HEK293 (cell line): ENCODE measurements at regions not wholly inside any gene's neighbourhood (a gene's known extent, or its start where the extent isn't known, plus 50 kb on each side); places are given as distances from the start of the nearest gene placed in this dataset.

Experiments used
- CTCF ChIP-seq: fragments of 450-650 bp; formaldehyde crosslinking; IDR thresholded peaks from 2 replicates; pipeline ENCODE4 v1.5.1; 2016; ENCODE audit warnings: missing biosample characterization, missing genetic modification characterization
- REST ChIP-seq: fragments of 450-650 bp; formaldehyde crosslinking; IDR thresholded peaks from 2 replicates; pipeline ENCODE4 v1.5.1; 2016; ENCODE audit warnings: missing biosample characterization, missing genetic modification characterization
- ZBTB21 ChIP-seq: fragments of 450-650 bp; formaldehyde crosslinking; IDR thresholded peaks from 2 replicates; pipeline ENCODE4 v1.5.1; 2017; ENCODE audit warnings: missing biosample characterization, missing genetic modification characterization
- ZFP3 ChIP-seq: fragments of 450-650 bp; formaldehyde crosslinking; IDR thresholded peaks from 2 replicates; pipeline ENCODE4 v1.5.1; 2016; ENCODE audit warnings: low read depth, missing biosample characterization, missing genetic modification characterization
- ZNF530 ChIP-seq: fragments of 450-650 bp; formaldehyde crosslinking; IDR thresholded peaks from 2 replicates; pipeline ENCODE4 v1.5.1; 2016; ENCODE audit warnings: low read depth, missing biosample characterization, missing genetic modification characterization
- ZNF664 ChIP-seq: fragments of 450-650 bp; formaldehyde crosslinking; IDR thresholded peaks from 2 replicates; pipeline ENCODE4 v1.5.1; 2016; ENCODE audit warnings: missing biosample characterization, missing genetic modification characterization

- TF ChIP-seq CTCF (tag by site-specific recombination) (no peak), ZNF664 (tag by site-specific recombination) (no peak), ZBTB21 (tag by site-specific recombination) (no peak), REST (tag by site-specific recombination) (no peak), ZNF530 (tag by site-specific recombination) (no peak), ZFP3 (tag by site-specific recombination) (no peak)
Measured at GRCh38 chr3:182741214-182741613, 52.1 kb upstream of the ATP11B start.
